Left ventricle myocardium superior (tissue), 1 donor: ENCODE measurements at regions not wholly inside any gene's neighbourhood (a gene's known extent, or its start where the extent isn't known, plus 50 kb on each side); places are given as distances from the start of the nearest gene placed in this dataset.

ENCODE experiments used
- ATAC-seq: fragments of 200-7000 bp; cut with Tn5 transposase; one replicate; pipeline ENCODE4 v1.9.1; 2020; ENCODE audit warnings: mild to moderate bottlenecking, moderate library complexity
- DNase-seq: peaks from one replicate; pipeline ENCODE4 v3.0.0-alpha.2; 2020
- intact Hi-C: fragments of 100-400 bp; cut with micrococcal nuclease; formaldehyde crosslinking; loops from one replicate; pipeline ENCODE4 v1.11.0; 2022
- donor health status: DM: no; HTN: yes; CAD: no; lungs with severe emphysema.

- ATAC-seq (no peak), DNase-seq (no peak)
- intact Hi-C loops = no loop called here
Measured at GRCh38 chr5:18141222-18141621, 507.0 kb downstream of the TAF11L14 start.

GRCh38 chr5:18142831-18143230, 508.6 kb downstream of the TAF11L14 start:
- no peak for DNase-seq
- ATAC-seq = no peak
- intact Hi-C loops = no loop called here

DNA sequence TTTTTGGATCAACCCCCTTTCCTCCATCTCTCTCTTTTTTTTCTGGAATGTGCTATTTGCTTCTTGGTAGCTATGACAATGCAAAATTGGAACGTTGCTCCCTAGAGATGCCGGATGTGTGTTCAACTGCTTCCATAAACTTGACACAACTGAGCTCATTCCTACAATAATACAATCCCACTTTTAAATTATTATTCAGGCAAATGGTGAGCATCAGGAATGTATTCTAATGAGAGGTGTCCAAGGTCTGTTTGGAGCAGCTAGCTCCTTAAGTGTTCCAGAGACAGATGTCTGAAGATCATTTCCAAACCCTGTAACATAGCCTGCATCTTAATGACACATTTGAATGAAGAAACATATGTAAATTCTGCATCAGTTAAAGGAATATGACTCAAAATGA, 518.4 kb downstream of the TAF11L14 start:
- DNase-seq (no peak), ATAC-seq (no peak)
- intact Hi-C loops = no loop called here

GRCh38 chr5:18158166-18158565, 523.9 kb downstream of the TAF11L14 start:
- intact Hi-C loops = no loop called here
- DNase-seq = no peak
- no peak for ATAC-seq

DNA sequence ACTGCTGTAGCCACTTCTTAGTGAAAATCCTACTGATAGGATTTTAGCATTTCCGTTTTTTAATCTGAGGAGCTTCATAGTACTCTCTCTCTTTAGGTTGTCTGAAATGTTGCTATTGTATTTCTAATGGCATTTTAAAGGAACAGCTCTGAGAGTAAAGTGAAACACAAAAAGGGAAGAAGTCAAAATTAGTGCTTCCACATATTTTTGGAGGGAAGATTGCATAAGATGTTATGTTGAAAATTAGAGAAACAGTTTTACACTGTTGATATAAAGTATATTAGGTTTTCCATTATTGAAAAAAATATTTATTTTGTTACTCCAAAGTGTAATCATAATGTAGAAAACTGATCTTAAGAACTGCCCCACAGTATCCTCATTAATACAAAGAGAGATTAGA, 525.1 kb downstream of the TAF11L14 start:
- intact Hi-C loops = no loop called here
- ATAC-seq = no peak
- no peak for DNase-seq

- intact Hi-C loops = no loop called here
- ATAC-seq = no peak
- DNase-seq = no peak
Measured at GRCh38 chr5:18171684-18172083, 537.4 kb downstream of the TAF11L14 start.

DNA sequence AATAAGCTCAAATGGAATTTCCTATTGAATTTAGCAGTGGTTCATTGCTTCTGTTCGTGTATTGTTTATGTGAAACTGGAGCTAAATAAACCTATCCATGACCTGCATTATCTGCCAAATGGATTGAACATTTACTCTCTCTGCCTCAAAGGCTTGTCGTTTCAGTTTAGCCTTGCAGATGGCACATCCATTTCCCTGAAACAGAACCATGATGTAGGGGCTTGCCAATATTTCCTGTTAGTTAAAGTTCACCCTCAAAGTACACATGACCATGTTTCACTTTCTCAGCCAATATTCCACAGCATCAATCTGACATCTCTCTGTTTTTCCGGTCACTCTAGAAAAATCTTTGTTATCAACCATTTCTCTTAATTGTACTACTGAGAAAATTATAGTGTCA, 545.3 kb downstream of the TAF11L14 start:
- ATAC-seq (no peak), DNase-seq (no peak)
- intact Hi-C loops = no loop called here

DNA sequence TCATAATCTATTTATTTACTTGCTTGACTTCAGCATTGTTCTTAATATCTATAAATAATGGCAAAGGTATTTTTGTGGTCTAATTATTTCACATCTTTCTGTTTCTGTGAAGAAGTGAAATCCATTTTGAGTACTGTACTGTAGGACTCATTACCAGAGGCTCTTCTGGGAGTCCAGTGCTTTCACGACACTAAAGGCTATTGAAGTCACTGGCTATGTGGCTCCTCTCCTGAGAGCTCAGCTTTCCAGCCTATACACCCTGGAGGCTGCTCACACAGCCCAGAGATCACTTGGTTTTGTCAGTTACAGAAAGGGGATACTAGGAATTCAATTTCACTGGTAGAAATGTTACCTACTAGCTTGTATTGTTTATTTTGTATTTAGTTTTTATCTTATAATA, 547.3 kb downstream of the TAF11L14 start:
- ATAC-seq (no peak), DNase-seq (no peak)
- intact Hi-C loops = no loop called here

DNA sequence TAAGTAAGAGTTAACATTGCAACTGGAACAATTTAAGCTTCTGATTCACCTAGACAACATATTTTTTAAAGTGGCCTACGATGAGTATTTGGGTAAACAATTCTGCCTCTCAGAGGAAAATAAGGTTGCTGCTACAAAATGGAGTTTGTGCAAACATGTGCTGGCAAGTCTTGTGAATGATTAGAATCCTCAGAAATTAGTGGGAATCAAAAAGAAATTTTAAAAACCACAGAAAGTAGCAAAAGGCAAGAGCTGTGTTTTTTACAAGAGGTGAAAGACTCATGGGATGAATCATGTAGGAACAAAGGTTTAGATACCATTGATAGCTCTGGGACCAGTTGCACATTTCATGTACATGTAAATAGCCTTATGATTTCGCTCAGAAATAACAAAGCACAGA, 561.6 kb downstream of the TAF11L14 start:
- intact Hi-C loops = no loop called here
- ATAC-seq (no peak), DNase-seq (no peak)

GRCh38 chr5:18197734-18198133, 563.5 kb downstream of the TAF11L14 start:
- intact Hi-C loops = no loop called here
- ATAC-seq (no peak), DNase-seq (no peak)

GRCh38 chr5:18202164-18202563, 567.9 kb downstream of the TAF11L14 start:
- DNase-seq (no peak), ATAC-seq (no peak)
- intact Hi-C loops = no loop called here

DNA sequence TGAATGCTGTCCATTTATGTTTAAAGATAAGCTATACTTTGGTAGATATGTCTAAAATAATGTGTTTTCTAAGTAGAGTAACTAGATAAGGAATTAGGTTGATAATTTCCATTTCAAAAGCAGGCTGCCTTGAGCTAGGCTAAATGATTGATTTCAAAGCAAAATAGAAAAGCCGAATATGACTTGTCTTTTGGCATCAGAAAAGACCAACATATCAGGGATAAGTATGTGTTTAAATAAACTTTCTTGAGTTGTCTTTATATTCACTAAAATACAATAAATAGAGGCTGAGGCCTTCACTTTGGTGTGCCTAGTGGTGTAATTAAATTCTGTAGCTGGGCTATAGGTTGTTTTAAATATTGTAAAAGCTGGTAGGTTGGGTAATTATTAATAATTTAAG, 569.0 kb downstream of the TAF11L14 start:
- ATAC-seq (no peak), DNase-seq (no peak)
- intact Hi-C loops = no loop called here

DNA sequence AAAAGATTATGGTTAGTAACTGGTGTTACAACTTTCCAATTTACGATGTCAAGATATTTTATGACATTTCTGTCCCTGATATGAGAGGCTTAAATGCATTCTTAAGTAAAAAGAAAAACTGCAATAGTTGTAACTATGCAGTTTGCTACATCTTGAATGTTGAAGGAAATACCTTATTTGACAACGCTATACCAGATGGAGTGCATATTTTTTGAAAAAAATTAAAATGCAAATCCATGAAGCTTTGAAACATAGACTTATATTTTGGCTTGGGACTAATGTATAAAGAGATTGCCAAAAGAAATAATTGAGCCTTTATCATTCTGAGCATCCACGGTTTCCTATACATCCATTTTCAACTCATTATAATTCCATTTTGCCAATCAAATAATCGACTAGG, 579.4 kb downstream of the TAF11L14 start:
- no peak for ATAC-seq
- intact Hi-C loops = no loop called here
- DNase-seq = no peak

DNA sequence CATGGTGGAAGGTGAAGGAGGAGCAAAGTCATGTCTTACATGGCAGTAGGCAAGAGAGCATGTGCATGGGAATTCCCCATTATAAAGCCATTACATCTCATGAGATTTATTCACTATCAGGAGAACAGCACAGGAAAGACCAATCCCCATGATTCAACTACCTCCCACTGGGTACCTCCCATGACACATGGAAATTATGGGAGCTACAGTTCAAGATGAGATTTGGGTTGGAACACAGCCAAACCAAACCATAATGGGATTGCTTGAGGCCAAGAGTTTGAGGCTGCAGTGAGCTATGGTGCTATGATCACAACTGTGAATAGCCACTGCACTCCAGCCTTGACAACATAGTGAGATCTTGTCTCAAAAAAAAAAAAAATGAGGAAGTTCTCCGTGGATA, 581.8 kb downstream of the TAF11L14 start:
- intact Hi-C loops = no loop called here
- no peak for ATAC-seq
- DNase-seq = no peak

DNA sequence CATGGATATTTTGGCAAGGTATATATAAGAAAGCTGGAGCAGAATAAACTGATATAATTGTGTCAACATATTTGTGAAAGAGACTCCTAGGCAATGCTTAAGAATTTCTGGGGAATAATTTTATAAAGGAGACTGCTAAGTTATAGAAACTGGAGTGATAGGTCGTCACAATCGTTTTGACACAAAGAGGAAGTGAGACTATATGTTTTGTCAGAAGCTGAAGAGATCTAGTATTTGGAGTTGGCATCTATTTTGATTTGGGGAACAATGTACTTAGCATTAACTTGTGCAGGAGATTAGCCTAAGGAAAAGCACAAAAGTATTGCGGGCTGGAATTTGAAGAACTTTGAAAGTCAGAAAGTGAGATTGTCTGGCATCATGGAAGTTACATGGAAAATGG, 582.5 kb downstream of the TAF11L14 start:
- DNase-seq = no peak
- intact Hi-C loops = no loop called here

GRCh38 chr5:18219241-18219640, 585.0 kb downstream of the TAF11L14 start:
- no peak for ATAC-seq
- DNase-seq = no peak
- intact Hi-C loops = no loop called here

More for the DNA sequence above, 582.5 kb downstream of the TAF11L14 start:
- ATAC-seq = no peak

GRCh38 chr5:18220631-18221030, 586.4 kb downstream of the TAF11L14 start:
- ATAC-seq = no peak
- DNase-seq = no peak
- intact Hi-C loops = no loop called here

DNA sequence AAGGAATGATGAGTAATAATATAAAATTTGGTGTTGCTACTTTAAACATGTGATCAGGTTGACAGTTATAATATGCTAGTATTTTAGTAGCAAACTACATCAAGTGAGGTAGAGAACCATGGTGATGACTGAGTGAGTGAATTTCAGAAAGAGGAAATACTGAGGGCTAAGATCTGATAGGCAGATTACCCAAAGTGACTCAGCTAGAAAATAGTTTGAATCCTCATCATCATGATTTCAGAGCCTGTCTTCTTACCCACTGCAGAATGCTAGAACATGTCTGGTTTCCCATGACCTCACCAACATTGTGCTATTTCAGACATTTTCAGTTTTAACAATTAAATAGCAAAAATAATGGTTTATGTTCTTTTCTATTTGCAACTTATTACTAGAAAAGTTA, 602.1 kb downstream of the TAF11L14 start:
- DNase-seq (no peak), ATAC-seq (no peak)
- intact Hi-C loops = no loop called here

- intact Hi-C loops = no loop called here
- no peak for ATAC-seq
- no peak for DNase-seq
Measured at GRCh38 chr5:18238321-18238720, 604.1 kb downstream of the TAF11L14 start.

DNA sequence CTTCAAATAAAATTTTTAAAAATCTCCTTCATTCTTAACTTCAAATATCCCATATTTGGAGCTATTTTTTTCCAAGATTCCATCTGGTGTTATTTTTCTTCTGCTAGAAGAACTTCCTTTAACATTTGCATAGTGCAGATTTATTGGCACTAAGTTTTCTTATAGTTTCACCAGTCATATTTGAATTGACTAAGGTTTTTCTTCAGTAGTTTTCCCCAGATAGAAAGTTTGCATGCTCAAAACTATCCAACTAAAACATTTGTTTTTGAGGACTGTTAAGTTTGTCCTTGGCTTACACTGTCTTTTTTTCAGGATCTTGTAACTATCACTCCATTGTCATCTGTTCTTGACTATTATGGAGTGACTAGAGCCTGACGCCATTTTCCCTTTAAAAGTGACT, 606.7 kb downstream of the TAF11L14 start:
- DNase-seq = no peak
- intact Hi-C loops = no loop called here
- no peak for ATAC-seq

- DNase-seq = no peak
- intact Hi-C loops = no loop called here
- no peak for ATAC-seq
Measured at GRCh38 chr5:18243846-18244245, 609.6 kb downstream of the TAF11L14 start.

GRCh38 chr5:18244309-18244708, 610.0 kb downstream of the TAF11L14 start:
- ATAC-seq (no peak), DNase-seq (no peak)
- intact Hi-C loops = no loop called here
